Muscle layer of colon (tissue), 2 donors: ENCODE measurements at regions not wholly inside any gene's neighbourhood (a gene's known extent, or its start where the extent isn't known, plus 50 kb on each side); places are given as distances from the start of the nearest gene placed in this dataset.

ENCODE experiments used
- H3K27ac ChIP-seq: one replicate; pipeline ENCODE4 v1.7.0; 2013; ENCODE audit warnings: low read depth, mild to moderate bottlenecking, low read length, moderate library complexity
- H3K27me3 ChIP-seq, 2 donors: one replicate each; pipeline ENCODE4 v1.7.0; 2013; ENCODE audit warnings: low read length in 2 of 2, mild to moderate bottlenecking in 2 of 2; ENCODE audit not compliant: insufficient read depth in 2 of 2, control insufficient read depth in 1 of 2
- H3K36me3 ChIP-seq: one replicate; pipeline ENCODE4 v1.7.0; 2013; ENCODE audit warnings: mild to moderate bottlenecking, low read length; ENCODE audit not compliant: insufficient read depth
- H3K4me1 ChIP-seq: one replicate; pipeline ENCODE4 v1.7.0; 2013; ENCODE audit warnings: mild to moderate bottlenecking, low read length; ENCODE audit not compliant: insufficient read depth
- H3K4me3 ChIP-seq, 2 donors: one replicate each; pipeline ENCODE4 v1.7.0; 2013; ENCODE audit warnings: low read length in 2 of 2, low read depth in 1 of 2, mild to moderate bottlenecking in 1 of 2, moderate library complexity in 1 of 2
- H3K9ac ChIP-seq: one replicate; pipeline ENCODE4 v1.7.0; 2013; ENCODE audit warnings: low read length
- H3K9me3 ChIP-seq: one replicate; pipeline ENCODE4 v1.7.0; 2013; ENCODE audit warnings: mild to moderate bottlenecking, low read length
- donor health status: abdominal sarcoma.
- donor health status: Adenocarcinoma of cecum.

- no peak overlapping the region for H3K27ac ChIP-seq
- H3K27me3 ChIP-seq = no peaks in the 10 kb centered on the region
- no peaks in the 10 kb centered on the region for H3K9me3 ChIP-seq
- H3K9ac ChIP-seq = no peak overlapping the region
- H3K4me3 ChIP-seq = no peak overlapping the region
- no peaks in the 10 kb centered on the region for H3K36me3 ChIP-seq
- H3K4me1 ChIP-seq = no peaks in the 10 kb centered on the region
These were observed 1014.6 kb downstream of the GATA3 start for GRCh38 chr10:9069136-9069535.

- Histone ChIP-seq H3K27me3 (no peaks in the 10 kb centered on the region), H3K4me3 (no peak overlapping the region), H3K27ac (no peak overlapping the region), H3K9me3 (no peaks in the 10 kb centered on the region), H3K36me3 (no peaks in the 10 kb centered on the region), H3K4me1 (no peaks in the 10 kb centered on the region), H3K9ac (no peak overlapping the region)
These were observed 1020.9 kb downstream of the GATA3 start for GRCh38 chr10:9075420-9075819.

GRCh38 chr10:9076066-9076465 lies 1021.6 kb downstream of the GATA3 start:
- Histone ChIP-seq H3K36me3 (no peaks in the 10 kb centered on the region), H3K9me3 (no peaks in the 10 kb centered on the region), H3K4me1 (no peaks in the 10 kb centered on the region), H3K27ac (no peak overlapping the region), H3K9ac (no peak overlapping the region), H3K27me3 (no peaks in the 10 kb centered on the region), H3K4me3 (no peak overlapping the region)

- no peak overlapping the region for H3K27ac ChIP-seq
- no peaks in the 10 kb centered on the region for H3K9me3 ChIP-seq
- H3K4me3 ChIP-seq = no peak overlapping the region
- H3K4me1 ChIP-seq = no peaks in the 10 kb centered on the region
- H3K36me3 ChIP-seq = no peaks in the 10 kb centered on the region
- H3K27me3 ChIP-seq = no peaks in the 10 kb centered on the region
- no peak overlapping the region for H3K9ac ChIP-seq
These were observed 1026.8 kb downstream of the GATA3 start for GRCh38 chr10:9081253-9081652.

GRCh38 chr10:9081961-9082360 lies 1027.5 kb downstream of the GATA3 start:
- H3K9ac ChIP-seq = no peak overlapping the region
- H3K4me1 ChIP-seq = no peaks in the 10 kb centered on the region
- H3K27me3 ChIP-seq = no peaks in the 10 kb centered on the region
- H3K36me3 ChIP-seq = no peaks in the 10 kb centered on the region
- no peak overlapping the region for H3K4me3 ChIP-seq
- no peak overlapping the region for H3K27ac ChIP-seq
- no peaks in the 10 kb centered on the region for H3K9me3 ChIP-seq

GRCh38 chr10:9091530-9092093 lies 1037.1 kb downstream of the GATA3 start:
- H3K27me3 ChIP-seq = no peaks in the 10 kb centered on the region
- H3K9ac ChIP-seq = no peak overlapping the region
- no peaks in the 10 kb centered on the region for H3K36me3 ChIP-seq
- no peak overlapping the region for H3K4me3 ChIP-seq
- H3K9me3 ChIP-seq = no peaks in the 10 kb centered on the region
- H3K4me1 ChIP-seq = no peaks in the 10 kb centered on the region
- no peak overlapping the region for H3K27ac ChIP-seq

GRCh38 chr10:9096288-9096687 lies 1041.8 kb downstream of the GATA3 start:
- Histone ChIP-seq H3K27me3 (no peaks in the 10 kb centered on the region), H3K4me3 (no peak overlapping the region), H3K27ac (no peak overlapping the region), H3K9ac (no peak overlapping the region), H3K9me3 (no peaks in the 10 kb centered on the region), H3K4me1 (no peaks in the 10 kb centered on the region), H3K36me3 (no peaks in the 10 kb centered on the region)

- H3K36me3 ChIP-seq = no peaks in the 10 kb centered on the region
- no peak overlapping the region for H3K27ac ChIP-seq
- no peaks in the 10 kb centered on the region for H3K4me1 ChIP-seq
- H3K27me3 ChIP-seq = no peaks in the 10 kb centered on the region
- no peak overlapping the region for H3K4me3 ChIP-seq
- no peaks in the 10 kb centered on the region for H3K9me3 ChIP-seq
- no peak overlapping the region for H3K9ac ChIP-seq
These were observed 1042.9 kb downstream of the GATA3 start for GRCh38 chr10:9097206-9097990.

- H3K27ac ChIP-seq = no peak overlapping the region
- H3K4me1 ChIP-seq = no peaks in the 10 kb centered on the region
- H3K36me3 ChIP-seq = no peaks in the 10 kb centered on the region
- H3K4me3 ChIP-seq = no peak overlapping the region
- H3K9ac ChIP-seq = no peak overlapping the region
- H3K27me3 ChIP-seq = no peaks in the 10 kb centered on the region
- H3K9me3 ChIP-seq = no peaks in the 10 kb centered on the region
These were observed 1043.5 kb downstream of the GATA3 start for GRCh38 chr10:9097991-9098306.

GRCh38 chr10:9102026-9102425 lies 1047.5 kb downstream of the GATA3 start:
- no peak overlapping the region for H3K4me3 ChIP-seq
- no peaks in the 10 kb centered on the region for H3K36me3 ChIP-seq
- no peaks in the 10 kb centered on the region for H3K4me1 ChIP-seq
- H3K9ac ChIP-seq = no peak overlapping the region
- H3K27ac ChIP-seq = no peak overlapping the region
- no peaks in the 10 kb centered on the region for H3K9me3 ChIP-seq
- H3K27me3 ChIP-seq = no peaks in the 10 kb centered on the region

GRCh38 chr10:9103301-9103700 lies 1048.8 kb downstream of the GATA3 start:
- H3K4me1 ChIP-seq = no peaks in the 10 kb centered on the region
- H3K36me3 ChIP-seq = no peaks in the 10 kb centered on the region
- H3K27me3 ChIP-seq = no peaks in the 10 kb centered on the region
- H3K27ac ChIP-seq = no peak overlapping the region
- no peaks in the 10 kb centered on the region for H3K9me3 ChIP-seq
- H3K4me3 ChIP-seq = no peak overlapping the region
- H3K9ac ChIP-seq = no peak overlapping the region

GRCh38 chr10:9111976-9112375 lies 1057.5 kb downstream of the GATA3 start:
- H3K27ac ChIP-seq = no peak overlapping the region
- H3K9me3 ChIP-seq = no peaks in the 10 kb centered on the region
- H3K27me3 ChIP-seq = no peaks in the 10 kb centered on the region
- no peak overlapping the region for H3K9ac ChIP-seq
- H3K4me3 ChIP-seq = no peak overlapping the region
- no peaks in the 10 kb centered on the region for H3K4me1 ChIP-seq
- H3K36me3 ChIP-seq = no peaks in the 10 kb centered on the region
